HG02938 (cell line): ENCODE measurements at regions not wholly inside any gene's neighbourhood (a gene's known extent, or its start where the extent isn't known, plus 50 kb on each side); places are given as distances from the start of the nearest gene placed in this dataset.
"Not testable (repeated sequence)": the region's sequence is repeated elsewhere in the genome, so short reads cannot be mapped to it uniquely, and the experiment has no call there.

Experiments
- ATAC-seq: cut with Tn5 transposase; IDR thresholded peaks from one replicate; pipeline ENCODE4 v1.9.1; 2021; ENCODE audit warnings: mild to moderate bottlenecking, moderate library complexity; ENCODE audit not compliant: unreplicated experiment

DNA sequence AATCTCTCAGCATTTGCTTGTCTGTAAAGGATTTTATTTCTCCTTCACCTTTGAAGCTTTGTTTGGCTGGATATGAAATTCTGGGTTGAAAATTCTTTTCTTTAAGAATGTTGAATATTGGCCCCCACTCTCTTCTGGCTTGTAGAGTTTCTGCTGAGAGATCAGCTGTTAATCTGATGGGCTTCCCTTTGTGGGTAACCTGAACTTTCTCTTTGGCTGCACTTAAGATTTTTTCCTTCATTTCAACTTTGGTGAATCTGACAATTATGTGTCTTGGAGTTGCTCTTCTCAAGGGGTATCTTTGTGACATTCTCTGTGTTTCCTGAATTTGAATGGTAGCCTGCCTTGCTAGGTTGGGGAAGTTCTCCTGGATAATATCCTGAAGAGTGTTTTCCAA is 189.4 kb downstream of the TTC6 start:
- ATAC-seq: not testable (repeated sequence)

DNA sequence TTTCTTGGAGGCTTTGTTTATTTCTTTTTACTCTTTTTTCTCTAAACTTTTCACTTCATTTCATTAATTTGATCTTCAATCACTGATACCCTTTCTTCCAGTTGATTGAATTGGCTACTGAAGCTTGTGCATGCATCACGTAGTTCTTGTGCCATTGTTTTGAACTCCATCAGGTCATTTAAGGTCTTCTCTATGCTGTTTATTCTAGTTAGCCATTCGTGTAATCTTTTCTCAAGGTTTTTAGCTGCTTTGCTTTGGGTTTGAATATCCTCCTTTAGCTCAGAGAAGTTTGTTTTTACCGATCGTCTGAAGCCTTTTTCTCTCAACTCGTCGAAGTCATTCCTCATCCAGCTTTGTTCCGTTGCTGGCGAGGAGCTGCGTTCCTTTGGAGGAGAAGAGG is 189.9 kb downstream of the TTC6 start:
- not testable (repeated sequence) for ATAC-seq

DNA sequence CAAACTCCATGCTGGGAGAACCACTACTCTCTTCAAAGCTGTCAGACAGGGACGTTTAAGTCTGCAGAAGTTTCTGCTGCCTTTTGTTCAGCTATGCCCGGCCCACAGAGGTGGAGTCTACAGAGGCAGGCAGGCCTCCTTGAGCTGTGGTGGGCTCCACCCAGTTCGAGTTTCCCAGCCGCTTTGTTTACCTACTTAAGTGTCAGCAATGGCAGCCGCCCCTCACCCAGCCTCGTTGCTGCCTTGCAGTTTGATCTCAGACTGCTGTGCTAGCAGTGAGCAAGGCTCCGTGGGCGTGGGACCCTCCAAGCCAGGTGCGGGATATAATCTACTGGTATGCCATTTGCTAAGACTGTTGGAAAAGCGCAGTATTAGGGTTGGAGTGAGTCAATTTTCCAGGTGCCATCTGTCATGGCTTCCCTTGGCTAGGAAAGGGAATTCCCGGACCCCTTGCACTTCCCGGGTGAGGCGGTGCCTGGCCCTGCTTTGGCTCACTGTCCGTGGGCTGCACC is 190.7 kb downstream of the TTC6 start:
- not testable (repeated sequence) for ATAC-seq

DNA sequence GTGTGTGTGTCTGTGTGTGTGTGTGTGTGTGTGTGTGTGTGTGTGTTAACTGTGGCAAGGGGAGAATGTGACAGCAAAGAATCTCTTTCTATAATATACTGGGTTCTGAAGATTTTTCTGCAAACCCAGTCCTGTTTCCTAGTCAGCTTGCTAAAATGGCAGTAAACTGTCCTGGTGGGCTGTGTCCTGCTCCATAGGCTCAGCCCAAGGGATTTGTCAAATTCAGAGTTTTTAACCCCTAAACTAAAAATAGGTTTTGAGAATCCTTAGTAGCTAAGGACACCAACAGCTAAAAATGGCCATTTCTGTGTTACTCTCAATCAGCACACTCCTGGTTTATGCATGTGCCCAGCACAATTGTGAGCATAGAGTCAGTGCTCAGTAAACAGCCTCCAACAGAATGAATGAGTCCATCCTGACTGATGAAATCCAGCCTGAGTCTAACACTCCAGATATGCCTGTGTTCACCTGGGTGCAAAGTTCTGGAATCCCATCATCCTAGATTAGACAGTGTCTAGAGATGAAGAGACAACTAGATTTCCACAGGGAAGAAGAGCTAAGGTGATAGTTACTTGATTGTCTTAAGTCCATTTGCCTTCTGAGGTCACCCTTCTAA is 192.6 kb downstream of the TTC6 start:
- no peak for ATAC-seq

DNA sequence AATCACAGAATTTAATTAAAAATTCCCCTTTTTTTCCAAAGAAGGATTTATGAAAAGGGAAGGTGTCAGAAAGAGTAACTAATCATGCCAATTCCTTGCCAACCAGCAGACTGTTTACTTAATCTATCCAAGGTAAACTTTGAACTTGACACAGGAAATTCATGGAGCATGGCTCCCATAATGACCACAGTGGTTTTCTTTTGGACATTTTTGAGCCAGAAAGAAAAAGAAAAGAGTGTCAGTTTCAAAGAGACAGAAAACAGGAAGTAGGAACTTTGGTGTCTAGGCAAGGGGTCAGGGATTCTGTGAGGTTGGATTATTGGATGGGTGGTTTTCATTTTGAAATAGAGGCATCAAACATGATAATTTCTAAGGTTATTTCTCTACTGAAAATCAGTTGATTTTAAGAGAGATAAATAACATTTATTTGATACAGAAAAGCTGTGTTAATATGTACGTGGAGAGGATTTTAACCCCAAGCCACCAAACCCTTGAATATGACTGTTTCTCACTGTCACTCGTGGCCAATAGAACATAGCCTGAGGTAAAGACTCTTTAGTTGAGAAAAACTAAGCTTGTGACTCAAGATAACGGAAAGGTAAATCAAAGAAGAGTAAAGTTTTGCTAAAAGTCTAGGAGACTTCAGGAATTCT is 196.1 kb downstream of the TTC6 start:
- no peak for ATAC-seq

DNA sequence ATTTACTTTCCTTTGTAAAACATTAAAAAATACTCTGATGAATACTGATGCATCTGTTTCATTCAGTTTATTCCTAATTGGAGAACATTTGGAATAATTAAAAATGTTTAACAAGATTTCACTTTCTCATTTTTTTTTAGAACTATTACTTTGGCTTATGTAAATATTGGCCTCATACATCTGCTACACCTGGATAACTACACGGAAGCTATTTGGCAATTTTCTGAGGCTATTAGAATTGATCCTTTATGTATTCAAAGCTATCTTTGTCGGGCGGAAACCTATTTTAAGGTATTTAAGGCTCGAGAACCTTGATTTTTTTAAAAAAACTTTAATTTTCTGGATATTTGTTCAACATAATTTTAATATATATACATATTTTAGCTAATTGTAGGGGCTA is 196.7 kb downstream of the TTC6 start:
- ATAC-seq: no peak

DNA sequence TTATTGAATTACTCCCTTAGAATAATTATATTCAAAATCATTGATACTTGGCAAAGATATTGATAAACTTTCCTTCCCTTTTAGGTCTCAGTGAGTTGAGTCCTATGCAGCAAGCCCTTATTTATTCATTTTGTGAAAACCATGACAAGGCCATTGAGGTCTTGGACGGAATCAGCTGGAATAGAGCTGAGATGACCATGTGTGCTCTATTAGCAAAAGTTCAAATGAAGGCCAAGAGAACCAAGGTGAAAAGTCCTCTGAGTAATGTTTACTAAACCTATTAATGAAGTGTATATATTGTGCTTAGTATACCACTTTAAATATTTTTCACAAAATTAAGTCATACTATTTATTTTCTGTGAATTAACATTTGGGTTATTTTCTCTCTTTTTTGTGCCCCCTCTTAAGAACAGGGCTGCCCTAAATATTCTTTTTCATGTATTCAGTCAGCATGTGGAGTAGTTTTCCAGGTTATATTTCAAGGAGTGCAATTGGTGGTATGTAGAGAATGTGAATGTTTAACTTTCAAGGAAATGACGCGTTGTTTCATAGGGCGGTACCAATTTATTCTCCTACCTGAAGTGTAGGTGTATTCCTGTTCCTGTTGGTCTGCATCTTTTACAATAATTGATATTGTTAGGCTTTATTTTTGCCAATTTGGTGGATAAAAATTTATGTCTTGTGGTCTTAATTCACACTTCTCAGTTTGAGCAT is 201.4 kb downstream of the TTC6 start:
- no peak for ATAC-seq

DNA sequence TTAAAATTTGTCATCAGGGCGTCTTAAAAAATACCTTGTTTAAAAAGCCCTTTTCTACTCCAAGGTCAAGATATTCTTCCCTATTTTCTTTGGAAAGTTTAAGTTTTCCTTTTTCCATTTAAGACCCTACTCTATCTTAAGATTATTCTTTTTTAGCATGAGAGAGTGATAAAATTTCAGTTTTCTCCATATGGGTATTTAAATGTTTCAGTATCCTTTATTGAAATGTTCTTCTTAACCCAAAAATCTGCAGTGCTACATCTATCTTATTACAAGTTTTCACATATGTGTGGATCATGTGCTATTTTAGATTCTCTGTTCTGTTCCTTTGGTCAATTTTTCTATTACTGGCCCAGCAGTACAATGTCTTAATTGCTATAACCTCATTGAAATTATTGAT is 202.2 kb downstream of the TTC6 start:
- no peak for ATAC-seq

DNA sequence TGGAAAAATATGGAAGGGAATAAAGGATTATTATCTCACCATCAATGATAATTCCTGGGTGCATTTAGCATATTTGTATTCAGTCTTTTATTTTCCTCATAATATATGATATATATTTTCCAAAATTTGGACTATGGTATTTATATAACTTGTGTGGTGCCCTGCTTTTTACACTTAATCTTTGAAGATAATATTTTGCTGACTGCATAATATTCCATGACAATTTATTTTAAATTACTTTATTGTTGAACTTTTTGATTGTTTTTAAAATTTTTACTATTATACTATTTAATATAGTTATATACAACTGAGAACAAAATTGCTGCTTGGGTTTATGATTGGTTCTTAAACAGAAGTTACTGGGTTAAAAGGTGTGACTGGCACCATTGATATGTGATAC is 212.3 kb downstream of the TTC6 start:
- ATAC-seq: no peak

DNA sequence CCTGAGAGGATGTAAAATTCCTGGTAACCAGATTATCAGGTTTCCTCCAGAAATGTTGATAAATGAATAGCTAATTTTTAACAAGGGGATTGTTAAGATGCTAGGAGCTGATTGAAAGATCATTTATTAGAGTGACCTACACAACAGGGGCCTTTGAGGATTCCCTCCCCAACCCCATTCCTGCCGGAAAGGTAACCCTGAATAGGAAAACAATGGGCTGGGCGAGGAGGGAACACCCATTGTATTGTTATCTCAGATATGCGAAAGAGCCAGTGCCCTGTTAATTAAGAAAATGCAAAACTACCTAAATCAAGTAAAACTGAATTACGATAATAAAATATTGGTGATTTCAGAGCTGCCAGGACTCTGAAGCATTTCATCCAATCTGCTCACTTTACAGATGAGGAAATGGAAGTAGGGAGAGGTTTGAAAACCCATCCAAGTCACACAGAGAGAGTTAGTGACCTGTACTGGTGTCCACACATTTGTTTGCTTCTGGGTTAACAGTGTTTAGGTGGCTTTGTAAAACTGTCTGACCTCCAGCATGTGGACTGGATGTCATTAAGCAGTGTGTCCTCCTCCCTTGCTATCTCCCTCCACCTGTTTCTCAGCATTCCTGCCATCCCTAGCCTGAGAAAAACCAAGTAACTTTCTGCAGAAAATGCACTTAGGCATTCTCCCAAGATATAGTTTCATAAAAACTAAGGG is 214.8 kb downstream of the TTC6 start:
- no peak for ATAC-seq

DNA sequence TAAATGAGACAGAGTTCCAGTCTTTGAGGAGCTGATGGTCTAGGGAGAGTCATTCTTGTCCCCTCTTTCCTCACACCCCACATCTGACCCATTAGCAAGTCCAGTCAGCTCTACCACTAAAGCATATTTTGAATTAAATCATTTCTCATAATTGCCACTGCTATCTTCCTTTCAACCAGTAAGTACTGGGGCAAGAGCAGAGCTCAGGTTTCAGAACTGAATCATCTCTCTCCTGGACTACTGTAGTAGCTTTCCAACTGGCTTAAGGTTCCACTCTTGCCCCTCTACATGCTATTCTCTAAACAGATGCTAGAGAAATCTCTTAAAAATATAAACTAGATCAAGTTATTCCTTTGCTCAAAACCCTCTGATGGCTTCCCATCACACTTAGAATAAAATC is 218.3 kb downstream of the TTC6 start:
- ATAC-seq: no peak

DNA sequence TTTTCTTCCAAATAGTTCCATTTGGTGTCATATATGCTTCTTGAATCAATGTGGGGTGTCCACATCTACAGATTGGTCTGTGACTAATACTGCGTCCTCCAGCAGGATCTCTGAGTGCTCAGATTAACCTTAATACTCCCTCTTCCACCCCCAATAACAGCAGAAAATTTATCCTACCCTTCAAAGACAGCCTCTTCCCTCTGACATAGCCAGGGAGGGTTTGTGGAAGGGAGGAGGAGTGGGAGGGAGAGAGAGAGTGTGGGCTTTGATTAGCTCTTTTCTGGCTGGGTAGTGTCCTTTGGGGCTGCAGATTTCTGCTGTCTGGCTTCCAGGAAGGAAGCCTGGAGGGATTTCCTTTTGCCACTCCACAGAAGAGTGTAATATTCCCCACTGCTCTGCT is 220.7 kb downstream of the TTC6 start:
- ATAC-seq: no peak

DNA sequence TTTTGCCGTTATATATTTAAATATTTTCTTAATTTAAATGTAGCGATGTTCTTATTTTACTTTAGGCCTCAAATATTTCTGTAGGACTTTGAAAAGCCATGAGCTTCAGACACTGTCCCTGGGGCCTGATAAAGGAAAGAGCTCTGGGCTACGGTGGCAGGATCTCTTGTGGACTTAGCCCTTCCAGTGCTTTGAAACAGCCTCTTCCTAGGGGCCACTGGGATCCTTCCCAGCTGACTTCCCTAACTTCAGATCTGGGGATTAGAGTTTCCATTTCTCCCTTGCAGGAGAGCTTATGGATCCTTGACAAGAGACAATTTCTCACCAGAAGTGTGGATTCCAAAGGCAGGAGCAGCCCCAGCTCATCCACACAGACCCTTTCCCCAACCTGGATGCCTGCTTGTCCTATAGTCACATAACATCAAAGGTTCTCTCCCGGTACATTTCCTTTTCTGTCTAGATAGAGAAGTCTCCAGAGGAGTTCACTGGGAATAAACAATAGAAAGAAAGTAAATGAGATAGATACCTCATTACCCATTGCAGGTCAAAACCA is 221.4 kb downstream of the TTC6 start:
- no peak for ATAC-seq

DNA sequence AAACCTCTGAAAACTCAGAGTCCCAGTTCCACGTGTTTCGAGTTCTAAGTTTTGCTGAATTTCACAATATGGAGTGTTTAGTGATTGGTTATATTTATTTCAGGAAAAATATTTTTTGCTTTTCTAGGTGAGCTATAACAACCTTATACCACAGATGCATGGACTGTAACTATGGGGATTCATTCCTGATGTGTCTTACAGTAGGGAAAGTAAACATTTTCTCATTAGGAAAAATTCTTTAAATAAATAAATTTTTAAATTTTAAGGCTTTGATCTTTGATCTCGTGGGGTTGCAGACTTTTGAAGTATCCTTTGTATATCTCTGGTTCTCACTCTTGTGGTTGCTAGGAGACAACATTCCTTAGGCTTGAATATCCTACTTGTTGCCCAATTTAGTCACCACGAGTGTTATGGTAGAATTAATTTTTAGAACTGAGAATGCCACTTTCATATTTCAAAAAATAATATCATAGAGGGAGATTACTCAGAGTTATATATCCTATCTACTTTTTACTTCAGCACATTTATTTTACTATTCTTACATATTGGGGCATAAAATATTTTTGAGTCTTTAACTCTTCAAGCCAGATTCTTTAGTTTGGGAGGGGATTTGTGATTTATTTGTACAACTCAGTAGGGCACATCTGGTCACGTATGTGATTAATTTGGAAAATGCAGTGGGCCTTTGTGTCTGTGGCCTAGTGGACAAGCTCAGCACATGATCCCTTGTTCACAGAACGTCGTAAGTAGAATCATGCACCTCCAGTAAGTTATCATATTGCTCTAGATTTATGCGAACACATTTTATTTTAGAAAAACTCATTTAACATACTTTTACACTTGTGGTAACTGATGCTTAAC is 224.0 kb downstream of the TTC6 start:
- ATAC-seq: no peak

DNA sequence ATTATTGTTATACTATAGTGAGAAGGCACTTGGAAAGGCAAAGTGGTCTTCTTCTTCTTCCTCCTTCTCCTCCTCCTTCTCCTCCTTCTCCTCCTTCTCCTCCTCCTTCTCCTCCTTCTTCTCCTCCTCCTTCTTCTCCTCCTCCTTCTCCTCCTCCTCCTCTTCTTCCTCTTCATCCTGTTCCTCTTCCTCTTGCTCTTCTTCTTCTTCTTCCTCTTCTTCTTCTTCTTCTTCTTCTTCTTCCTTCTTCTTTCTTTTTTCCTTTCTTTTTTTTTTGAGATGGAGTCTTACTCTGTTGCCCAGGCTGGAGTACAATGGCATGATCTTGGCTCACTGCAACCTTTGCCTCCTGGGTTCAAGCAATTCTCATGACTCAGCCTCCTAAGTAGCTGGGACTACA is 225.4 kb downstream of the TTC6 start:
- ATAC-seq: not testable (repeated sequence)

DNA sequence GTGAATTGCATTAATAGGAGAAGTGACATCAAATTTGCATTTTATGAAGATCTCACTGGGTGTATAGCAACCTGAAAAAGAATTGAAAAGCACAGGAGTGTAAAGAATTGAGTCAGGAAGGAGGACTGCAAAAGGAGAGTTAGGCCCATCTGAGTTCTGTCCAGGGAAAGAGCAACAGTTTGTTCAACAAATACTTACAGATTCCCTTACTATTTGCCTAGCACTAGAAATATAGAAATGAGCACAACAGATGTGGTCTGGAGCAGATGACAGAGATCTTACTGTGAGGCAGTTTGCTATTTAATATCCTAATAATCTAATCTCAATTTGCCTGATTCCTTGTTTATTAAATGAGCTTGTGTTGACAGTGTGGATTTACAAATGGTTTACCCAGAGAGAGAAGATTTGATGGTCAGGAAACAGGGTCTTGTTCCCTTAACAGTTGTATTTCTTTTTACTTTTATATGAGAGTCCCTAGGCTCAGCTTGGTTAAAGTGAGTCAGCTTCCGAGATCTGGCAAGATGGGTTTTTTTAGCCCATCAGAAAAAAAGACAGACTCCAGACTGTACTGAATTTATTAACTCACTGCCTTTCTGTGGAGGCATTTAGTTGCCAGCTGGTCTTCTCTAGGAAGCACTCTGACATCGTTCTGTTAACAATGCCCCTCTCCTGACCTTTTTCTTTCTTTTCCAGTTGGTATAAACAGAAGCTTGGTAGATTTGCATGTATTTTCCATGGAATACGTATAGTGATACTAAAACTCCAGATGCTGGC is 229.7 kb downstream of the TTC6 start:
- no peak for ATAC-seq

DNA sequence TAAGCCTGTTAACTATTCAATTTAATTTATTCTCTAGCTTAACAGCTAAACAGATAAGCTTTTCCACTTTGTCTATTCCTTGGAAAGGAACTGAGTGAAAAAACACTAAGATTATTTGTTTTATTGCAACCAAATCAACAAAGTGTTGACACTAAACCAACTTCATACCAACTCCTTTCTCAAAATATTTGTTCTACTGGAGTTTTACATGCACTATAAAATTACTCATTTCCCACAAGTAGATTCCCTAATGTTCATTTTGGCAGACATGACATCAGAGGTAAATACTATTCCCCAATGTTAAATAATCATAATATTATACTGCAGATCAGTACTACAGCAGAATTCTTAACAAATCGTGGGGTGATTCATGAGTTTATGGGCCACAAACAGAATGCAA is 231.4 kb downstream of the TTC6 start:
- no peak for ATAC-seq

DNA sequence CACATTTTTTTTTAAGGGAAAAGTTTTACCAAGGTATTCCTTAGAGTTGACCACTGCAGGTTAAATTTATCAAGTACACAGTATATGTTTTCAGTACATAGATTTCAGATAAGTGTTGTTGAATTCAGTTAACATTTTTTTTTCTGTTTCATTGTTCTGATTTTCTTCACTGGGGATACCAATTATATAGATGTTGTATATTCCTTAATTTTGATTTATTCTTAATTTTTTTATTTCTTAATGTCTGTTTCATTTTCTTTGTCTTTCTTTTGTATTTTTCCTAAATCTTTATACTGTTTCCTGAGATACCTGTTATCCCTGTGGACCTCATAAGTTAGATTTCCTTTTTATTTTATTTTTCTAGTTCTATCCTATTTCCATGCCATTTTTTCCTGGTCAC is 234.8 kb downstream of the TTC6 start:
- no peak for ATAC-seq

DNA sequence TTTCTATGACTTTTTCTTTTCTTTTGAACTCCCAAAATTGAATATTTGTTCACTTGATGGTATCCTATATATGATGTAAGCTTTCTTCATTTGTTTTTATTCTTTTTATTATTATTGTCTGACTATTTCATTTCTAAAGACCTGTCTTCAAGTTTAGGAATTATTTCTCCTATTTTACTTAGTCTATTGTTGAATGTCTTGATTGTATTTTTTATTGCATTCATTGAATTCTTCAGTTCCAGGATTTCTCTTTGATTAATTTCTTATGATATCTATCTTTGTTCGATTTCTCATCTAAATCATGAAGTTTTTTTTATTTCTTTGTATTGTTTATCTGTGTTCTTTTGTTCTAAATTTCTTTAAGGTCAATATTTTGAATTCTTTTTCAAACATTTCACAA is 238.8 kb downstream of the TTC6 start:
- no peak for ATAC-seq

DNA sequence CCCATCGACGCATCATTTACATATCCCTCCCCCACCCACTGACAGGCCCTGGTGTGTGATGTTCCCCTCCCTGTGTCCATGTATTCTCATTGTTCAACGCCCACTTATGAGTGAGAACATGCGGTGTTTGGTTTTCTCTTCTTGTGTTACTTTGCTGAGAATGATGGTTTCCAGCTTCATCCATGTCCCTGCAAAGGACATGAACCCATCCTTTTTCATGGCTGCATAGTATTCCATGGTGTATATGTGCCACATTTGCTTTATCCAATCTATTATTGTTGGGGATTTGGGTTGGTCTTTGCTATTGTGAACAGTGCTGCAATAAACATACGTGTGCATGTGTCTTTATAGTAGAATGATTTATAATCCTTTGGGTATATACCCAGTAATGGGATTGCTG is 243.3 kb downstream of the TTC6 start:
- ATAC-seq: not testable (repeated sequence)
